Islet precursor cell (in vitro differentiated cells): ENCODE measurements at regions not wholly inside any gene's neighbourhood (a gene's known extent, or its start where the extent isn't known, plus 50 kb on each side); places are given as distances from the start of the nearest gene placed in this dataset.

Experiments used
- DNase-seq: peaks from one replicate; pipeline ENCODE4 v3.0.0-alpha.2; 2018

- DNase-seq, result peak; percentile 56
Observed at GRCh38 chr5:137808503-137809135, 54.5 kb upstream of the HNRNPA0 start.

GRCh38 chr5:137815202-137815990 lies 52.3 kb upstream of the MYOT start:
- no peak for DNase-seq
